K562 (cell line): ENCODE measurements at regions not wholly inside any gene's neighbourhood (a gene's known extent, or its start where the extent isn't known, plus 50 kb on each side); places are given as distances from the start of the nearest gene placed in this dataset.
A peak's percentile ranks its signal among the peaks of the same experiment; 100 is the strongest.

Experiments
- ATAC-seq: fragments of 200-7000 bp; cut with Tn5 transposase; 3 replicates; pipeline ENCODE4 v1.9.1; 2020; ENCODE audit warnings: moderate library complexity
- BruUV-seq: library from RNA; stranded (reverse); fragments of 400-500 nt; replicated peaks from 2 replicates; lab custom pipeline; 2021; lab: Mats Ljungman, UMichigan
- CTCF ChIA-PET: fragments of 300-600 bp; formaldehyde crosslinking; extraction: SDS; loops from one replicate; lab custom pipeline; 2021; ENCODE audit warnings: low intra/inter-chr PET ratio; lab: Yijun Ruan, JAX
- POLR2A ChIA-PET: fragments of 300-600, 350-650 bp; sonication (Branson Sonifier 250); formaldehyde crosslinking; extraction: SDS; loops from one replicate; lab custom pipeline; 2021; ENCODE audit warnings: antibody characterized with exemption, inconsistent platforms; lab: Yijun Ruan, JAX
- DNase-seq, 4 experiments: peaks; one replicate each; pipeline versions ENCODE4 v3.0.0 to v3.0.0-alpha.2; 2011 to 2018; ENCODE audit warnings: low spot score in 3 of 4, mixed read lengths in 3 of 4; ENCODE audit errors: extremely low read depth in 1 of 4
- FAIRE-seq: peaks from 2 replicates; lab custom pipeline; 2011; peaks lifted over from hg19 to GRCh38; lab: Jason Lieb, UNC
- H2AFZ ChIP-seq: 2 replicates; pipeline ENCODE4 v1.6.0; 2011; ENCODE audit warnings: low read depth, low read length, control low read depth, inconsistent platforms
- H3K27ac ChIP-seq: fragments of 200-600 bp; 3 replicates; pipeline ENCODE4 v1.8.0; 2011; ENCODE audit warnings: low read depth, mild to moderate bottlenecking, control low read depth, inconsistent platforms, low read length, moderate library complexity, mixed read lengths; ENCODE audit errors: extremely low read depth
- H3K27me3 ChIP-seq, 2 experiments: fragments of 300-600 bp in 1 of 2; 2 replicates in 1 of 2; 3 replicates in 1 of 2; pipeline versions ENCODE4 v1.6.0 to v1.8.0; 2011; ENCODE audit warnings: inconsistent platforms in 2 of 2, low read length in 2 of 2, mild to moderate bottlenecking in 1 of 2, mixed read lengths in 1 of 2, moderate library complexity in 1 of 2; ENCODE audit not compliant: control insufficient read depth in 2 of 2, insufficient read depth in 2 of 2
- H3K36me3 ChIP-seq: fragments of 300-600 bp; 3 replicates; pipeline ENCODE4 v1.8.0; 2011; ENCODE audit warnings: mild to moderate bottlenecking, low read length, inconsistent platforms; ENCODE audit not compliant: control insufficient read depth, insufficient read depth
- H3K4me1 ChIP-seq, 2 experiments: fragments of 200-600 bp in 1 of 2; replicated peaks in 1 of 2; 2 replicates in 1 of 2; 3 replicates in 1 of 2; pipeline versions ENCODE4 v1.5.1 to v1.8.0; 2011; ENCODE audit warnings: inconsistent platforms in 2 of 2, low read length in 2 of 2, mild to moderate bottlenecking in 1 of 2, mixed read lengths in 1 of 2, moderate library complexity in 1 of 2; ENCODE audit not compliant: control insufficient read depth in 2 of 2, insufficient read depth in 2 of 2
- H3K4me2 ChIP-seq: 2 replicates; pipeline ENCODE4 v1.6.1; 2011; ENCODE audit warnings: low read length, control low read depth, inconsistent platforms, mixed read lengths; ENCODE audit not compliant: insufficient read depth
- H3K4me3 ChIP-seq: fragments of 200-600 bp; sonication (generic), shearing (Covaris generic); 2 replicates; pipeline ENCODE4 v1.5.1; 2016; ENCODE audit warnings: control low read depth, inconsistent platforms
- H3K79me2 ChIP-seq: fragments of 200-600 bp; 3 replicates; pipeline ENCODE4 v1.8.0; 2011; ENCODE audit warnings: low read length, inconsistent platforms; ENCODE audit not compliant: control insufficient read depth, insufficient read depth
- H3K9ac ChIP-seq, 2 experiments: 2 replicates each; pipeline versions ENCODE4 v1.6.0 to v1.6.1; 2011; ENCODE audit warnings: low read depth in 2 of 2, low read length in 2 of 2, control low read depth in 1 of 2, inconsistent platforms in 1 of 2, mild to moderate bottlenecking in 1 of 2, mixed read lengths in 1 of 2; ENCODE audit not compliant: insufficient read depth in 1 of 2
- H3K9me1 ChIP-seq: one replicate; pipeline ENCODE4 v1.6.0; 2011; ENCODE audit warnings: inconsistent platforms, mild to moderate bottlenecking, low read length, moderate library complexity; ENCODE audit not compliant: control insufficient read depth, insufficient read depth
- H3K9me3 ChIP-seq: replicated peaks from 2 replicates; pipeline ENCODE4 v1.5.1; 2011; ENCODE audit warnings: low read depth, low read length, inconsistent platforms; ENCODE audit not compliant: control insufficient read depth, insufficient read depth
- H4K20me1 ChIP-seq: replicated peaks from 2 replicates; pipeline ENCODE4 v1.6.1; 2011; ENCODE audit warnings: low read length, inconsistent platforms, mixed read lengths; ENCODE audit not compliant: control insufficient read depth, insufficient read depth
- HBP1 ChIP-seq: fragments of 450-650 bp; formaldehyde crosslinking; IDR thresholded peaks from 2 replicates; pipeline ENCODE4 v1.4.0; 2022; ENCODE audit warnings: missing genetic modification characterization
- MCM7 ChIP-seq, 2 experiments: fragments of 450-650 bp; IDR thresholded peaks; 2 replicates each; pipeline ENCODE4 v1.6.1; 2016 to 2018
- MECOM ChIP-seq: fragments of 250-450 bp; sonication (Bioruptor Pico); IDR thresholded peaks from 2 replicates; pipeline ENCODE4 v1.8.0; 2022; ENCODE audit warnings: inconsistent platforms
- SPI1 ChIP-seq: IDR thresholded peaks from 2 replicates; pipeline ENCODE4 v1.6.1; 2011; ENCODE audit warnings: low read depth, low read length, control low read depth, borderline replicate concordance
- WGBS: fragments of 100-300 bp; shearing (Covaris generic); methylation state at CpG from one replicate; pipeline ENCODE4 v1.1.6; 2016; ENCODE audit warnings: low coverage, mixed read lengths; ENCODE audit not compliant: insufficient coverage; ENCODE audit errors: missing lambda C conversion rate; 5-methylcytosine and 5-hydroxymethylcytosine counted together
- in situ Hi-C: fragments of 300-500 bp; cut with MboI; formaldehyde crosslinking; loops from 4 replicates; pipeline ENCODE4 v1.15.0; 2018; ENCODE audit warnings: inconsistent platforms, mixed read lengths
- intact Hi-C: fragments of 100-400 bp; cut with micrococcal nuclease; formaldehyde crosslinking; loops from 2 replicates; pipeline ENCODE4 v1.14.2; 2022

- H3K9me3 ChIP-seq: no peaks in the 10 kb centered on the region
- no peak overlapping the region for H3K4me2 ChIP-seq
- DNase-seq (no peak), ATAC-seq (no peak), FAIRE-seq (no peak)
- intact Hi-C loops (no loop called here), in situ Hi-C loops (no loop called here)
- H3K4me1 ChIP-seq: no peaks in the 10 kb centered on the region; a peak in 1 of 5 replicates
- no peaks in the 10 kb centered on the region for H3K79me2 ChIP-seq
- CTCF ChIA-PET: no interaction called here
- peaks cover 0 to 4% of the 10 kb centered on the region in 2 experiments; a peak in 1 of 5 replicates for H3K27me3 ChIP-seq
- no peaks in the 10 kb centered on the region for H3K36me3 ChIP-seq
- TF ChIP-seq MCM7 (IDR thresholded peaks at IDR 0.05): no peak
- TF ChIP-seq HBP1 (CRISPR knock-in tag): no peak
- no peak for TF ChIP-seq MECOM (CRISPR knock-in tag)
- TF ChIP-seq SPI1: peak; percentile 80
- H3K4me3 ChIP-seq: no peak overlapping the region
- WGBS: 0% methylated on average over 2 of the region's 3 CpGs
- no peak overlapping the region for H3K27ac ChIP-seq
- H3K9me1 ChIP-seq: no peaks in the 10 kb centered on the region
- POLR2A ChIA-PET: no interaction called here
- H4K20me1 ChIP-seq: no peaks in the 10 kb centered on the region; the same call in 1 of the 2 replicates
- no peak overlapping the region for H2AFZ ChIP-seq
- no TSS peak for BruUV-seq
- H3K9ac ChIP-seq: no peak overlapping the region
Observed at GRCh38 chr16:17585449-17586074, 114.8 kb upstream of the XYLT1 start.
